GM10266 (cell line): ENCODE measurements at regions not wholly inside any gene's neighbourhood (a gene's known extent, or its start where the extent isn't known, plus 50 kb on each side); places are given as distances from the start of the nearest gene placed in this dataset.

Experiments
- DNase-seq: peaks from one replicate; pipeline ENCODE4 v3.0.0; 2012; ENCODE audit errors: extremely low spot score
- CTCF ChIP-seq: IDR thresholded peaks from 2 replicates; pipeline ENCODE4 v1.5.1; 2012; ENCODE audit warnings: mild to moderate bottlenecking, low read depth; ENCODE audit not compliant: control insufficient read depth, insufficient read depth; ENCODE audit errors: missing control alignments

- no peak for TF ChIP-seq CTCF
- no peak for DNase-seq
These were observed 97.6 kb downstream of the TRIM29 start for GRCh38 chr11:120040151-120040840.

- DNase-seq = no peak
- TF ChIP-seq CTCF = no peak
These were observed 98.9 kb downstream of the TRIM29 start for GRCh38 chr11:120039039-120039438.

- TF ChIP-seq CTCF = no peak
- no peak for DNase-seq
These were observed 100.8 kb downstream of the TRIM29 start for GRCh38 chr11:120037111-120037510.

GRCh38 chr11:120035756-120036155 lies 102.2 kb downstream of the TRIM29 start:
- TF ChIP-seq CTCF = no peak
- DNase-seq = no peak

GRCh38 chr11:120034881-120035630 lies 102.9 kb downstream of the TRIM29 start:
- no peak for TF ChIP-seq CTCF
- no peak for DNase-seq

- no peak for DNase-seq
- no peak for TF ChIP-seq CTCF
These were observed 103.6 kb downstream of the TRIM29 start for GRCh38 chr11:120034176-120034875.
